Gastroesophageal sphincter (tissue), 3 donors: ENCODE measurements at regions not wholly inside any gene's neighbourhood (a gene's known extent, or its start where the extent isn't known, plus 50 kb on each side); places are given as distances from the start of the nearest gene placed in this dataset.

ENCODE experiments used
- POLR2A ChIP-seq, 2 donors: fragments of 450-650 bp; IDR thresholded peaks; one replicate each; pipeline ENCODE4 v1.6.1; 2017; ENCODE audit warnings: antibody characterized with exemption in 2 of 2, mild to moderate bottlenecking in 2 of 2, moderate library complexity in 1 of 2
- POLR2AphosphoS5 ChIP-seq: sonication (generic); formaldehyde crosslinking; IDR thresholded peaks from one replicate; pipeline ENCODE4 v1.6.1; 2017; ENCODE audit warnings: antibody characterized with exemption
- TF ChIP-seq, protein P1 (sequence below), 4 experiments: fragments of 200-600 bp in 2 of 4; fragments of 450-650 bp in 2 of 4; sonication (generic) in 1 of 4; IDR thresholded peaks; one replicate each; pipeline ENCODE4 v1.5.1; 2017 to 2019; ENCODE audit warnings: antibody characterized with exemption in 4 of 4, mild to moderate bottlenecking in 2 of 4, moderate library complexity in 2 of 4

DNA sequence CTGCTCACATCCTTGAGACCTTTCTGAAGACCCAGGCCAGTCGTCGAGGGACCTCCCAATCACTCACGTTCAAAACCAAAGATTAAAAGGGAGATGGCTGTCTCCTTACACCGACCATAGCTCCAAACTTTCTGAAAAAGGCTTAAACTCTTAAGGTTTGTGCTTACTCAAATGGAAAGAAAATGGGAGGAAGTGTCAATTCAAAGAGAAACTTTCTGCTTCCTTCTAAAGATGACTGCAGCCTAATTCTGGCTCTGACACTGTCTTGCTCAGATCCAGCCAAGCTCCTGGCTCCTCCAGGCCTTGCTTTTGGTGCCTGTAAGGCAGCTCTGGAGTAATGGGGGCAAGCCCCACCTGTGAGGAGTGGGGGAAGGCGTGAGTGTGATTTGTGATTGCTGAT is 54.9 kb upstream of the WSB1 start:
- no peak for TF ChIP-seq POLR2AphosphoS5
- TF ChIP-seq POLR2A (IDR thresholded peaks at IDR 0.05) = no peak
- TF ChIP-seq, protein P1, sequence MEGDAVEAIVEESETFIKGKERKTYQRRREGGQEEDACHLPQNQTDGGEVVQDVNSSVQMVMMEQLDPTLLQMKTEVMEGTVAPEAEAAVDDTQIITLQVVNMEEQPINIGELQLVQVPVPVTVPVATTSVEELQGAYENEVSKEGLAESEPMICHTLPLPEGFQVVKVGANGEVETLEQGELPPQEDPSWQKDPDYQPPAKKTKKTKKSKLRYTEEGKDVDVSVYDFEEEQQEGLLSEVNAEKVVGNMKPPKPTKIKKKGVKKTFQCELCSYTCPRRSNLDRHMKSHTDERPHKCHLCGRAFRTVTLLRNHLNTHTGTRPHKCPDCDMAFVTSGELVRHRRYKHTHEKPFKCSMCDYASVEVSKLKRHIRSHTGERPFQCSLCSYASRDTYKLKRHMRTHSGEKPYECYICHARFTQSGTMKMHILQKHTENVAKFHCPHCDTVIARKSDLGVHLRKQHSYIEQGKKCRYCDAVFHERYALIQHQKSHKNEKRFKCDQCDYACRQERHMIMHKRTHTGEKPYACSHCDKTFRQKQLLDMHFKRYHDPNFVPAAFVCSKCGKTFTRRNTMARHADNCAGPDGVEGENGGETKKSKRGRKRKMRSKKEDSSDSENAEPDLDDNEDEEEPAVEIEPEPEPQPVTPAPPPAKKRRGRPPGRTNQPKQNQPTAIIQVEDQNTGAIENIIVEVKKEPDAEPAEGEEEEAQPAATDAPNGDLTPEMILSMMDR (IDR thresholded peaks at IDR 0.05) = no peak
